SK-N-SH treated with all-trans-retinoic acid at 6 μM for 48 hours (cell line): ENCODE measurements at regions not wholly inside any gene's neighbourhood (a gene's known extent, or its start where the extent isn't known, plus 50 kb on each side); places are given as distances from the start of the nearest gene placed in this dataset.

Experiments used
- ATAC-seq: fragments of 200-7000 bp; cut with Tn5 transposase; 3 replicates; pipeline ENCODE4 v1.9.1; 2020; ENCODE audit warnings: mild to moderate bottlenecking, moderate library complexity
- ARNTL ChIP-seq: fragments of 450-650 bp; formaldehyde crosslinking; IDR thresholded peaks from 2 replicates; pipeline ENCODE4 v1.5.0; 2020; ENCODE audit warnings: low read depth, mild to moderate bottlenecking, moderate library complexity, borderline replicate concordance
- CSDC2 ChIP-seq: fragments of 250-450 bp; sonication (Bioruptor Pico); IDR thresholded peaks from 2 replicates; pipeline ENCODE4 v1.5.0; 2020; ENCODE audit warnings: mild to moderate bottlenecking, moderate library complexity
- ESRRG ChIP-seq: fragments of 250-450 bp; sonication (Bioruptor Pico); IDR thresholded peaks from 2 replicates; pipeline ENCODE4 v1.6.1; 2021; ENCODE audit warnings: mild to moderate bottlenecking
- ISL1 ChIP-seq: fragments of 250-450 bp; sonication (Bioruptor Pico); IDR thresholded peaks from 2 replicates; pipeline ENCODE4 v2.1.2; 2022; ENCODE audit warnings: mild to moderate bottlenecking, moderate library complexity
- OSR1 ChIP-seq: fragments of 250-450 bp; sonication (Bioruptor Pico); IDR thresholded peaks from 2 replicates; pipeline ENCODE4 v1.8.0; 2022; ENCODE audit warnings: moderate library complexity, mild to moderate bottlenecking, inconsistent platforms
- PATZ1 ChIP-seq: fragments of 250-450 bp; sonication (Bioruptor Pico); IDR thresholded peaks from 2 replicates; pipeline ENCODE4 v1.8.0; 2020; ENCODE audit warnings: mild to moderate bottlenecking, moderate library complexity, borderline replicate concordance
- PPARA ChIP-seq: fragments of 250-450 bp; sonication (Bioruptor Pico); IDR thresholded peaks from 2 replicates; pipeline ENCODE4 v1.5.0; 2020; ENCODE audit warnings: mild to moderate bottlenecking, borderline replicate concordance
- RARB ChIP-seq: fragments of 250-450 bp; sonication (Bioruptor Pico); IDR thresholded peaks from 2 replicates; pipeline ENCODE4 v1.8.0; 2021; ENCODE audit warnings: mild to moderate bottlenecking, moderate library complexity
- SNAI2 ChIP-seq: fragments of 250-450 bp; sonication (Bioruptor Pico); IDR thresholded peaks from 2 replicates; pipeline ENCODE4 v1.5.0; 2020; ENCODE audit warnings: mild to moderate bottlenecking, moderate library complexity
- TCF4 ChIP-seq: fragments of 250-450 bp; sonication (Bioruptor Pico); IDR thresholded peaks from 2 replicates; pipeline ENCODE4 v1.8.0; 2021; ENCODE audit warnings: mild to moderate bottlenecking, moderate library complexity, borderline replicate concordance
- TOX ChIP-seq: fragments of 250-450 bp; sonication (Bioruptor Pico); IDR thresholded peaks from 2 replicates; pipeline ENCODE4 v1.8.0; 2021; ENCODE audit warnings: mild to moderate bottlenecking, moderate library complexity, borderline replicate concordance
- TSHZ2 ChIP-seq: fragments of 250-450 bp; sonication (Bioruptor Pico); IDR thresholded peaks from 2 replicates; pipeline ENCODE4 v1.5.0; 2020; ENCODE audit warnings: mild to moderate bottlenecking, moderate library complexity
- ZC3H10 ChIP-seq: fragments of 250-450 bp; sonication (Bioruptor Pico); IDR thresholded peaks from 2 replicates; pipeline ENCODE4 v1.5.1; 2021; ENCODE audit warnings: mild to moderate bottlenecking, moderate library complexity
- ZFP3 ChIP-seq: fragments of 250-450 bp; sonication (Bioruptor Pico); IDR thresholded peaks from 2 replicates; pipeline ENCODE4 v1.5.0; 2020; ENCODE audit warnings: mild to moderate bottlenecking, moderate library complexity
- ZFP30 ChIP-seq: fragments of 450-650 bp; formaldehyde crosslinking; IDR thresholded peaks from 2 replicates; pipeline ENCODE4 v1.5.0; 2022; ENCODE audit warnings: mild to moderate bottlenecking, moderate library complexity
- ZNF565 ChIP-seq: fragments of 450-650 bp; formaldehyde crosslinking; conservative IDR thresholded peaks from 2 replicates; pipeline ENCODE4 v1.5.0; 2020; ENCODE audit warnings: low read depth, mild to moderate bottlenecking, moderate library complexity
- ZNF70 ChIP-seq: fragments of 450-650 bp; formaldehyde crosslinking; IDR thresholded peaks from 2 replicates; pipeline ENCODE4 v1.5.0; 2020; ENCODE audit warnings: mild to moderate bottlenecking, moderate library complexity
- ZNF8 ChIP-seq: fragments of 450-650 bp; formaldehyde crosslinking; IDR thresholded peaks from 2 replicates; pipeline ENCODE4 v1.5.0; 2020; ENCODE audit warnings: mild to moderate bottlenecking, moderate library complexity
- TF ChIP-seq, protein P1 (sequence below): fragments of 250-450 bp; sonication (Bioruptor Pico); IDR thresholded peaks from 2 replicates; pipeline ENCODE4 v1.5.1; 2021; ENCODE audit warnings: mild to moderate bottlenecking, moderate library complexity
- TF ChIP-seq, protein P2 (sequence below): fragments of 250-450 bp; sonication (Bioruptor Pico); IDR thresholded peaks from 2 replicates; pipeline ENCODE4 v1.8.0; 2021; ENCODE audit warnings: low read depth, mild to moderate bottlenecking, moderate library complexity, borderline replicate concordance
- TF ChIP-seq, protein P3 (sequence below): fragments of 250-450 bp; sonication (Bioruptor Pico); IDR thresholded peaks from 2 replicates; pipeline ENCODE4 v1.5.1; 2020; ENCODE audit warnings: low read depth, mild to moderate bottlenecking, moderate library complexity

GRCh38 chr14:87437158-87437557 lies 555.8 kb downstream of the GALC start:
- no peak for ATAC-seq
- TF ChIP-seq OSR1 (CRISPR knock-in tag) (no peak), ZFP3 (CRISPR knock-in tag) (no peak), ISL1 (CRISPR knock-in tag) (no peak), ESRRG (CRISPR knock-in tag) (no peak), CSDC2 (CRISPR knock-in tag) (no peak), TCF4 (CRISPR knock-in tag) (no peak), ZFP30 (CRISPR knock-in tag) (no peak), TOX (CRISPR knock-in tag) (no peak), PATZ1 (CRISPR knock-in tag) (no peak), ZNF70 (CRISPR knock-in tag) (no peak), SNAI2 (CRISPR knock-in tag) (no peak), RARB (CRISPR knock-in tag) (no peak), PPARA (no peak), TSHZ2 (CRISPR knock-in tag) (no peak), ZNF565 (CRISPR knock-in tag) (no peak), ZC3H10 (CRISPR knock-in tag) (no peak), ZNF8 (CRISPR knock-in tag) (no peak)
- TF ChIP-seq, protein P1, sequence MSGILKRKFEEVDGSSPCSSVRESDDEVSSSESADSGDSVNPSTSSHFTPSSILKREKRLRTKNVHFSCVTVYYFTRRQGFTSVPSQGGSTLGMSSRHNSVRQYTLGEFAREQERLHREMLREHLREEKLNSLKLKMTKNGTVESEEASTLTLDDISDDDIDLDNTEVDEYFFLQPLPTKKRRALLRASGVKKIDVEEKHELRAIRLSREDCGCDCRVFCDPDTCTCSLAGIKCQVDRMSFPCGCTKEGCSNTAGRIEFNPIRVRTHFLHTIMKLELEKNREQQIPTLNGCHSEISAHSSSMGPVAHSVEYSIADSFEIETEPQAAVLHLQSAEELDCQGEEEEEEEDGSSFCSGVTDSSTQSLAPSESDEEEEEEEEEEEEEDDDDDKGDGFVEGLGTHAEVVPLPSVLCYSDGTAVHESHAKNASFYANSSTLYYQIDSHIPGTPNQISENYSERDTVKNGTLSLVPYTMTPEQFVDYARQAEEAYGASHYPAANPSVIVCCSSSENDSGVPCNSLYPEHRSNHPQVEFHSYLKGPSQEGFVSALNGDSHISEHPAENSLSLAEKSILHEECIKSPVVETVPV, result no peak
- TF ChIP-seq, protein P2, sequence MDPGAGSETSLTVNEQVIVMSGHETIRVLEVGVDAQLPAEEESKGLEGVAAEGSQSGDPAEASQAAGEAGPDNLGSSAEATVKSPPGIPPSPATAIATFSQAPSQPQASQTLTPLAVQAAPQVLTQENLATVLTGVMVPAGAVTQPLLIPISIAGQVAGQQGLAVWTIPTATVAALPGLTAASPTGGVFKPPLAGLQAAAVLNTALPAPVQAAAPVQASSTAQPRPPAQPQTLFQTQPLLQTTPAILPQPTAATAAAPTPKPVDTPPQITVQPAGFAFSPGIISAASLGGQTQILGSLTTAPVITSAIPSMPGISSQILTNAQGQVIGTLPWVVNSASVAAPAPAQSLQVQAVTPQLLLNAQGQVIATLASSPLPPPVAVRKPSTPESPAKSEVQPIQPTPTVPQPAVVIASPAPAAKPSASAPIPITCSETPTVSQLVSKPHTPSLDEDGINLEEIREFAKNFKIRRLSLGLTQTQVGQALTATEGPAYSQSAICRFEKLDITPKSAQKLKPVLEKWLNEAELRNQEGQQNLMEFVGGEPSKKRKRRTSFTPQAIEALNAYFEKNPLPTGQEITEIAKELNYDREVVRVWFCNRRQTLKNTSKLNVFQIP (CRISPR knock-in tag), result no peak

DNA sequence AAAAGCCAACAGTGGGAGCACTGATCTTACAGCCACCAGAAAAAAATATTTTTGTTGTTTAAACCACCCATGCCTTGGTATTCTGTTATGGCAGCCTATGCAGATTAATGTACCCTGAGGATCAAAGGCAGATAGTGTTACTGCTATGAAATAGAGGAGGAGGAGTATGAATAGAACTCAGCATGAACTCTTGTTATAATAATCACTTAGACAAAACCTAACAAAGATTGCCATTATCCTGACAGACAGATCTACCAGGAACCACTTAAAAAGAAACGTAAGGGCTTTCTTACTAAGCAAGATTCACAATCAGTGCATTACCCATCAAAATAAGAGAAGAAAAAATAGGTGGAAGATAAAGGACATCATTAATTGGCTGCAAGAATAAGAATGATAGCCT lies 558.3 kb downstream of the GALC start:
- ATAC-seq, result no peak
- TF ChIP-seq TCF4 (CRISPR knock-in tag) (no peak), PPARA (no peak), ZFP3 (CRISPR knock-in tag) (no peak), TOX (CRISPR knock-in tag) (no peak), ARNTL (CRISPR knock-in tag) (no peak), ZNF8 (CRISPR knock-in tag) (no peak), OSR1 (CRISPR knock-in tag) (no peak), ZNF565 (CRISPR knock-in tag) (no peak), TSHZ2 (CRISPR knock-in tag) (no peak), ZC3H10 (CRISPR knock-in tag) (no peak), ISL1 (CRISPR knock-in tag) (no peak), SNAI2 (CRISPR knock-in tag) (no peak), ZNF70 (CRISPR knock-in tag) (no peak), ZFP30 (CRISPR knock-in tag) (no peak)
- TF ChIP-seq, protein P2 (CRISPR knock-in tag), result no peak
- TF ChIP-seq, protein P3, sequence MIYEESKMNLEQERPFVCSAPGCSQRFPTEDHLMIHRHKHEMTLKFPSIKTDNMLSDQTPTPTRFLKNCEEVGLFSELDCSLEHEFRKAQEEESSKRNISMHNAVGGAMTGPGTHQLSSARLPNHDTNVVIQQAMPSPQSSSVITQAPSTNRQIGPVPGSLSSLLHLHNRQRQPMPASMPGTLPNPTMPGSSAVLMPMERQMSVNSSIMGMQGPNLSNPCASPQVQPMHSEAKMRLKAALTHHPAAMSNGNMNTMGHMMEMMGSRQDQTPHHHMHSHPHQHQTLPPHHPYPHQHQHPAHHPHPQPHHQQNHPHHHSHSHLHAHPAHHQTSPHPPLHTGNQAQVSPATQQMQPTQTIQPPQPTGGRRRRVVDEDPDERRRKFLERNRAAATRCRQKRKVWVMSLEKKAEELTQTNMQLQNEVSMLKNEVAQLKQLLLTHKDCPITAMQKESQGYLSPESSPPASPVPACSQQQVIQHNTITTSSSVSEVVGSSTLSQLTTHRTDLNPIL (CRISPR knock-in tag), result no peak
- TF ChIP-seq, protein P1, result no peak
- TF ChIP-seq, all 23 proteins: peak for 0
